GM12865 (cell line): ENCODE measurements at regions not wholly inside any gene's neighbourhood (a gene's known extent, or its start where the extent isn't known, plus 50 kb on each side); places are given as distances from the start of the nearest gene placed in this dataset.

Source experiments
- DNase-seq: peaks from one replicate; pipeline ENCODE4 v3.0.0; 2010; ENCODE audit warnings: low read depth
- H3K4me3 ChIP-seq: 2 replicates; pipeline ENCODE4 v1.5.1; 2011; ENCODE audit warnings: mild to moderate bottlenecking, low read depth, low read length, control low read depth
- CTCF ChIP-seq: IDR thresholded peaks from 2 replicates; pipeline ENCODE4 v1.5.1; 2011; ENCODE audit warnings: low read length, control low read depth, low read depth, inconsistent platforms; ENCODE audit not compliant: insufficient read depth; ENCODE audit errors: missing control alignments

- no peak for DNase-seq
- no peak for TF ChIP-seq CTCF
- H3K4me3 ChIP-seq, result no peak overlapping the region
These were observed 145.7 kb upstream of the PLEKHA5 start for GRCh38 chr12:18983854-18984253.

- no peak for DNase-seq
- no peak for TF ChIP-seq CTCF
- H3K4me3 ChIP-seq, result no peak overlapping the region
These were observed 138.7 kb upstream of the PLEKHA5 start for GRCh38 chr12:18990856-18991255.

GRCh38 chr12:18992336-18992735 is 137.2 kb upstream of the PLEKHA5 start:
- no peak overlapping the region for H3K4me3 ChIP-seq
- no peak for DNase-seq
- TF ChIP-seq CTCF, result no peak

- no peak for DNase-seq
- H3K4me3 ChIP-seq, result no peak overlapping the region
- TF ChIP-seq CTCF, result no peak
These were observed 130.9 kb upstream of the PLEKHA5 start for GRCh38 chr12:18998343-18999261.

- no peak overlapping the region for H3K4me3 ChIP-seq
- no peak for TF ChIP-seq CTCF
- DNase-seq, result no peak
These were observed 128.7 kb upstream of the PLEKHA5 start for GRCh38 chr12:19000836-19001235.

- no peak for DNase-seq
These were observed 127.3 kb upstream of the PLEKHA5 start for GRCh38 chr12:19002216-19002615.

More at GRCh38 chr12:19002216-19002615, 127.3 kb upstream of the PLEKHA5 start:
- TF ChIP-seq CTCF, result no peak
- H3K4me3 ChIP-seq, result no peak overlapping the region
